Fibroblast of lung (primary cell): ENCODE measurements at regions not wholly inside any gene's neighbourhood (a gene's known extent, or its start where the extent isn't known, plus 50 kb on each side); places are given as distances from the start of the nearest gene placed in this dataset.

Experiments
- EZH2 ChIP-seq: IDR thresholded peaks from 2 replicates; pipeline ENCODE4 v1.5.1; 2012; ENCODE audit warnings: low read length, control low read depth, mild to moderate bottlenecking; ENCODE audit errors: missing control alignments
- TF ChIP-seq, protein P1 (sequence below), 2 donors: IDR thresholded peaks in 1 of 2; conservative IDR thresholded peaks in 1 of 2; 1 replicate in 1 of 2; 2 replicates in 1 of 2; pipeline ENCODE4 v1.5.1; 2011 to 2012; ENCODE audit warnings: low read length in 2 of 2, control low read depth in 1 of 2, inconsistent platforms in 1 of 2, low read depth in 1 of 2, mild to moderate bottlenecking in 1 of 2

DNA sequence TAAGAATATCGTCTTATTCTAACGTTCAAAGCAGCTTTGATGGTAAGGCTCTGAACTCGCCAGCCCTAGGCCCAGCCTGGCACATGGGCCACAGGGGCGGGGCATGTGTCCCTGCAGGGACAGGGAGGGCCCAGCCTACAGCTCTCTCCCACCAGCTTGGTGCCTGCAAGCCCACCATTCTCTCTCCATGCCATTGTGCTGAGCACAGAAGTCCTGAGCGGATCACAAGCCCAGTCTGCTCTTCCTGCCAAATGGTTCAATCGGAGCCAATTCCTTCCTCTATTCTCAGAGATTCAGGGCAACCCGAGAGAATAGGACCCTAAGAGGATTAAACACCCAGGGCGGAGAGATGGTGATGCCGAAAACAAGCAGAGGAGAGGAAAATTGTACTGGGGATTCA lies 50.3 kb upstream of the APCDD1 start:
- TF ChIP-seq, protein P1, sequence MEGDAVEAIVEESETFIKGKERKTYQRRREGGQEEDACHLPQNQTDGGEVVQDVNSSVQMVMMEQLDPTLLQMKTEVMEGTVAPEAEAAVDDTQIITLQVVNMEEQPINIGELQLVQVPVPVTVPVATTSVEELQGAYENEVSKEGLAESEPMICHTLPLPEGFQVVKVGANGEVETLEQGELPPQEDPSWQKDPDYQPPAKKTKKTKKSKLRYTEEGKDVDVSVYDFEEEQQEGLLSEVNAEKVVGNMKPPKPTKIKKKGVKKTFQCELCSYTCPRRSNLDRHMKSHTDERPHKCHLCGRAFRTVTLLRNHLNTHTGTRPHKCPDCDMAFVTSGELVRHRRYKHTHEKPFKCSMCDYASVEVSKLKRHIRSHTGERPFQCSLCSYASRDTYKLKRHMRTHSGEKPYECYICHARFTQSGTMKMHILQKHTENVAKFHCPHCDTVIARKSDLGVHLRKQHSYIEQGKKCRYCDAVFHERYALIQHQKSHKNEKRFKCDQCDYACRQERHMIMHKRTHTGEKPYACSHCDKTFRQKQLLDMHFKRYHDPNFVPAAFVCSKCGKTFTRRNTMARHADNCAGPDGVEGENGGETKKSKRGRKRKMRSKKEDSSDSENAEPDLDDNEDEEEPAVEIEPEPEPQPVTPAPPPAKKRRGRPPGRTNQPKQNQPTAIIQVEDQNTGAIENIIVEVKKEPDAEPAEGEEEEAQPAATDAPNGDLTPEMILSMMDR (conservative IDR thresholded peaks at IDR 0.05 in 1 of 2, IDR thresholded peaks at IDR 0.05 in 1 of 2; ENCODE audit: low read depth in 1 of 2, low read length in 2 of 2), result no peak
- no peak for TF ChIP-seq EZH2
